Small intestine (tissue), 7 donors: ENCODE measurements at regions not wholly inside any gene's neighbourhood (a gene's known extent, or its start where the extent isn't known, plus 50 kb on each side); places are given as distances from the start of the nearest gene placed in this dataset.
A peak's percentile ranks its signal among the peaks of the same experiment; 100 is the strongest.

Source experiments
- DNase-seq, 2 donors: peaks; one replicate each; pipeline versions ENCODE4 v3.0.0 to v3.0.0-alpha.2; 2013
- FAIRE-seq: peaks from 2 replicates; lab custom pipeline; 2012; peaks lifted over from hg19 to GRCh38; lab: Jason Lieb, UNC
- H3K27ac ChIP-seq, 3 donors: one replicate each; pipeline ENCODE4 v1.5.1; 2013; ENCODE audit warnings: low read length in 2 of 3, mild to moderate bottlenecking in 2 of 3, control low read depth in 1 of 3, inconsistent platforms in 1 of 3, low read depth in 1 of 3, moderate library complexity in 1 of 3
- H3K27me3 ChIP-seq, 3 donors: one replicate each; pipeline ENCODE4 v1.6.1; 2013; ENCODE audit warnings: low read length in 3 of 3, inconsistent platforms in 1 of 3; ENCODE audit not compliant: control insufficient read depth in 3 of 3, insufficient read depth in 3 of 3
- H3K36me3 ChIP-seq, 3 donors: one replicate each; pipeline ENCODE4 v1.6.1; 2013; ENCODE audit warnings: low read length in 3 of 3, inconsistent platforms in 1 of 3, low read depth in 1 of 3, mild to moderate bottlenecking in 1 of 3, moderate library complexity in 1 of 3; ENCODE audit not compliant: control insufficient read depth in 3 of 3, insufficient read depth in 2 of 3
- H3K4me1 ChIP-seq, 3 donors: one replicate each; pipeline ENCODE4 v1.6.1; 2013; ENCODE audit warnings: low read length in 2 of 3, inconsistent platforms in 1 of 3, low read depth in 1 of 3, mild to moderate bottlenecking in 1 of 3, moderate library complexity in 1 of 3; ENCODE audit not compliant: control insufficient read depth in 3 of 3, insufficient read depth in 2 of 3
- H3K4me3 ChIP-seq, 3 donors: one replicate each; pipeline ENCODE4 v1.5.1; 2013; ENCODE audit warnings: low read length in 3 of 3, control low read depth in 1 of 3, inconsistent platforms in 1 of 3, low read depth in 1 of 3, mild to moderate bottlenecking in 1 of 3, moderate library complexity in 1 of 3
- H3K9me3 ChIP-seq, 2 donors: one replicate each; pipeline ENCODE4 v1.6.1; 2013; ENCODE audit warnings: low read depth in 1 of 2, low read length in 1 of 2; ENCODE audit not compliant: control insufficient read depth in 2 of 2, insufficient read depth in 1 of 2
- WGBS, 3 donors: extraction: QIAGEN DNeasy Blood & Tissue Kit; methylation state at CpG; one replicate each; pipeline ENCODE4 v1.1.7; 2013; 5-methylcytosine and 5-hydroxymethylcytosine counted together
- donor health status: healthy with polysubstance abuse.
- donor health status: control.
- donor health status: control.
- donor health status: Bipolar disorder and iron deficiency.
- donor health status: healthy.

GRCh38 chr21:35945089-35945671 lies 115.1 kb downstream of the SETD4 start:
- Histone ChIP-seq H3K9me3 (no peaks in the 10 kb centered on the region), H3K36me3 (no peaks in the 10 kb centered on the region), H3K4me3 (no peak overlapping the region), H3K27ac (no peak overlapping the region), H3K27me3 (no peaks in the 10 kb centered on the region), H3K4me1 (no peaks in the 10 kb centered on the region)
- no peak for DNase-seq
- no peak for FAIRE-seq
- 71 to 80% (median 76%) methylated on average over 6 of the region's 6 CpGs for WGBS, 3 donors

GRCh38 chr21:35943752-35944151 lies 116.6 kb downstream of the SETD4 start:
- WGBS, 3 donors = 12 to 64% (median 47%) methylated on average over 3 of the region's 3 CpGs
- Histone ChIP-seq H3K4me1 (no peaks in the 10 kb centered on the region), H3K27ac (no peak overlapping the region), H3K4me3 (no peak overlapping the region), H3K9me3 (no peaks in the 10 kb centered on the region), H3K27me3 (no peaks in the 10 kb centered on the region), H3K36me3 (no peaks in the 10 kb centered on the region)
- DNase-seq = peak in 1 of 2 donors; percentile 29
- FAIRE-seq = no peak

- no peak overlapping the region for H3K27ac ChIP-seq
- FAIRE-seq (no peak), DNase-seq (no peak)
- WGBS, 3 donors = 81 to 87% (median 82%) methylated on average over 8 of the region's 8 CpGs
- no peak overlapping the region for H3K4me3 ChIP-seq
- H3K27me3 ChIP-seq = no peaks in the 10 kb centered on the region
- H3K4me1 ChIP-seq = no peaks in the 10 kb centered on the region
- no peaks in the 10 kb centered on the region for H3K36me3 ChIP-seq
- no peaks in the 10 kb centered on the region for H3K9me3 ChIP-seq
Measured at GRCh38 chr21:35942211-35943144, 117.8 kb downstream of the SETD4 start.

GRCh38 chr21:35940074-35940927 lies 120.0 kb downstream of the SETD4 start:
- Histone ChIP-seq H3K4me3 (no peak overlapping the region), H3K36me3 (no peaks in the 10 kb centered on the region), H3K27ac (no peak overlapping the region), H3K4me1 (no peaks in the 10 kb centered on the region), H3K27me3 (no peaks in the 10 kb centered on the region), H3K9me3 (no peaks in the 10 kb centered on the region)
- DNase-seq (peak; percentile 77 to 82), FAIRE-seq (no peak)
- 29 to 32% (median 29%) methylated on average over 11 of the region's 11 CpGs for WGBS, 3 donors

GRCh38 chr21:35938446-35938845 lies 121.9 kb downstream of the SETD4 start:
- no peak for FAIRE-seq
- 92 to 97% (median 95%) methylated on average over 2 of the region's 2 CpGs for WGBS, 3 donors
- Histone ChIP-seq H3K27me3 (no peaks in the 10 kb centered on the region), H3K4me1 (no peaks in the 10 kb centered on the region), H3K9me3 (no peaks in the 10 kb centered on the region), H3K4me3 (no peak overlapping the region), H3K27ac (no peak overlapping the region), H3K36me3 (no peaks in the 10 kb centered on the region)
- DNase-seq = no peak

- no peaks in the 10 kb centered on the region for H3K27me3 ChIP-seq
- no peaks in the 10 kb centered on the region for H3K4me1 ChIP-seq
- DNase-seq = no peak
- H3K4me3 ChIP-seq = no peak overlapping the region
- no peak overlapping the region for H3K27ac ChIP-seq
- no peak for FAIRE-seq
- H3K9me3 ChIP-seq = no peaks in the 10 kb centered on the region
- H3K36me3 ChIP-seq = no peaks in the 10 kb centered on the region
- WGBS, 3 donors = 44 to 70% (median 69%) methylated on average over 3 of the region's 3 CpGs
Measured at GRCh38 chr21:35933466-35933865, 126.9 kb downstream of the SETD4 start.

GRCh38 chr21:35932232-35932911 lies 128.0 kb downstream of the SETD4 start:
- Histone ChIP-seq H3K4me1 (peaks cover 0 to 3% (median 0%) of the 10 kb centered on the region in 3 donors), H3K36me3 (no peaks in the 10 kb centered on the region), H3K27me3 (no peaks in the 10 kb centered on the region), H3K4me3 (no peak overlapping the region), H3K9me3 (no peaks in the 10 kb centered on the region), H3K27ac (peak overlapping the region in 1 of 3 donors; percentile 60)
- no peak for FAIRE-seq
- no peak for DNase-seq
- WGBS, 3 donors = 29 to 38% (median 33%) methylated on average over 11 of the region's 11 CpGs

- Histone ChIP-seq H3K4me1 (peaks cover 0 to 6% (median 0%) of the 10 kb centered on the region in 3 donors), H3K4me3 (no peak overlapping the region), H3K36me3 (no peaks in the 10 kb centered on the region), H3K9me3 (no peaks in the 10 kb centered on the region), H3K27ac (no peak overlapping the region), H3K27me3 (no peaks in the 10 kb centered on the region)
- WGBS, 3 donors = 75 to 92% (median 77%) methylated on average over 6 of the region's 6 CpGs
- FAIRE-seq (no peak), DNase-seq (no peak)
Measured at GRCh38 chr21:35929901-35930300, 130.4 kb downstream of the SETD4 start.
